ENCODE measurements at regions not wholly inside any gene's neighbourhood (a gene's known extent, or its start where the extent isn't known, plus 50 kb on each side); places are given as distances from the start of the nearest gene placed in this dataset.

GRCh38 chr3:187931770-187932278 is 186.6 kb upstream of the BCL6 start:
- H3K27ac ChIP-seq (ENCODE audit: low read depth in 2 of 2, low read length in 2 of 2) = no peak overlapping the region
- no peaks in the 10 kb centered on the region for H3K36me3 ChIP-seq (ENCODE audit: control insufficient read depth in 2 of 3, insufficient read depth in 3 of 3, low read length in 3 of 3)
- no peak overlapping the region for H3K9ac ChIP-seq (ENCODE audit: low read length in 3 of 3)
- no peak for FAIRE-seq
- H3K27me3 ChIP-seq (ENCODE audit: control insufficient read depth, insufficient read depth, low read length) = no peaks in the 10 kb centered on the region
- no peak overlapping the region for H3K4me3 ChIP-seq (ENCODE audit: low read length in 3 of 3)
- H3K4me1 ChIP-seq (ENCODE audit: control insufficient read depth in 2 of 3, insufficient read depth in 2 of 3, low read depth in 1 of 3, low read length in 3 of 3) = no peaks in the 10 kb centered on the region
- peaks cover 0 to 5% (median 0%) of the 10 kb centered on the region in 3 donors for H3K9me3 ChIP-seq (ENCODE audit: control insufficient read depth in 2 of 3, insufficient read depth in 1 of 3, low read length in 3 of 3)
- TF ChIP-seq CTCF (IDR thresholded peaks at IDR 0.05; ENCODE audit: borderline replicate concordance, extremely low read depth, insufficient read depth) = no peak
- no peak for DNase-seq
- intact Hi-C loops (cut with DNase I) = no loop called here

- TF ChIP-seq CTCF (IDR thresholded peaks at IDR 0.05; ENCODE audit: borderline replicate concordance, extremely low read depth, insufficient read depth) = no peak
- intact Hi-C loops (cut with DNase I) = no loop called here
These were observed 187.3 kb upstream of the BCL6 start for GRCh38 chr3:187932530-187932929.

GRCh38 chr3:187935623-187936156 is 190.4 kb upstream of the BCL6 start:
- no peak overlapping the region for H3K9ac ChIP-seq (ENCODE audit: low read length in 3 of 3)
- H3K27ac ChIP-seq (ENCODE audit: low read depth in 2 of 2, low read length in 2 of 2) = no peak overlapping the region
- DNase-seq (no peak), FAIRE-seq (no peak)
- TF ChIP-seq CTCF (IDR thresholded peaks at IDR 0.05; ENCODE audit: borderline replicate concordance, extremely low read depth, insufficient read depth) = no peak
- H3K9me3 ChIP-seq (ENCODE audit: control insufficient read depth in 2 of 3, insufficient read depth in 1 of 3, low read length in 3 of 3) = no peaks in the 10 kb centered on the region
- no peak overlapping the region for H3K4me3 ChIP-seq (ENCODE audit: low read length in 3 of 3)
- no peaks in the 10 kb centered on the region for H3K27me3 ChIP-seq (ENCODE audit: control insufficient read depth, insufficient read depth, low read length)
- no peaks in the 10 kb centered on the region for H3K36me3 ChIP-seq (ENCODE audit: control insufficient read depth in 2 of 3, insufficient read depth in 3 of 3, low read length in 3 of 3)
- H3K4me1 ChIP-seq (ENCODE audit: control insufficient read depth in 2 of 3, insufficient read depth in 2 of 3, low read depth in 1 of 3, low read length in 3 of 3) = no peaks in the 10 kb centered on the region
- intact Hi-C loops (cut with DNase I) = no loop called here

More at GRCh38 chr3:187932530-187932929, 187.3 kb upstream of the BCL6 start:
- no peaks in the 10 kb centered on the region for H3K4me1 ChIP-seq (ENCODE audit: control insufficient read depth in 2 of 3, insufficient read depth in 2 of 3, low read depth in 1 of 3, low read length in 3 of 3)
- H3K27ac ChIP-seq (ENCODE audit: low read depth in 2 of 2, low read length in 2 of 2) = no peak overlapping the region
- no peak for FAIRE-seq
- DNase-seq = no peak
- no peak overlapping the region for H3K4me3 ChIP-seq (ENCODE audit: low read length in 3 of 3)
- H3K9ac ChIP-seq (ENCODE audit: low read length in 3 of 3) = no peak overlapping the region
- no peaks in the 10 kb centered on the region for H3K27me3 ChIP-seq (ENCODE audit: control insufficient read depth, insufficient read depth, low read length)
- no peaks in the 10 kb centered on the region for H3K36me3 ChIP-seq (ENCODE audit: control insufficient read depth in 2 of 3, insufficient read depth in 3 of 3, low read length in 3 of 3)
- peaks cover 0 to 3% (median 0%) of the 10 kb centered on the region in 3 donors for H3K9me3 ChIP-seq (ENCODE audit: control insufficient read depth in 2 of 3, insufficient read depth in 1 of 3, low read length in 3 of 3)

- Histone ChIP-seq H3K4me1 (ENCODE audit: control insufficient read depth in 2 of 3, insufficient read depth in 2 of 3, low read depth in 1 of 3, low read length in 3 of 3) (no peaks in the 10 kb centered on the region), H3K36me3 (ENCODE audit: control insufficient read depth in 2 of 3, insufficient read depth in 3 of 3, low read length in 3 of 3) (no peaks in the 10 kb centered on the region), H3K27me3 (ENCODE audit: control insufficient read depth, insufficient read depth, low read length) (no peaks in the 10 kb centered on the region), H3K27ac (ENCODE audit: low read depth in 2 of 2, low read length in 2 of 2) (no peak overlapping the region), H3K4me3 (ENCODE audit: low read length in 3 of 3) (no peak overlapping the region), H3K9ac (ENCODE audit: low read length in 3 of 3) (no peak overlapping the region), H3K9me3 (ENCODE audit: control insufficient read depth in 2 of 3, insufficient read depth in 1 of 3, low read length in 3 of 3) (no peaks in the 10 kb centered on the region)
- no peak for TF ChIP-seq CTCF (IDR thresholded peaks at IDR 0.05; ENCODE audit: borderline replicate concordance, extremely low read depth, insufficient read depth)
- intact Hi-C loops (cut with DNase I) = no loop called here
- FAIRE-seq (no peak), DNase-seq (no peak)
These were observed 191.4 kb upstream of the BCL6 start for GRCh38 chr3:187936676-187937075.

Data from kidney (tissue), 13 donors.